ENCODE measurements at regions not wholly inside any gene's neighbourhood (a gene's known extent, or its start where the extent isn't known, plus 50 kb on each side); places are given as distances from the start of the nearest gene placed in this dataset.
A peak's percentile ranks its signal among the peaks of the same experiment; 100 is the strongest.

DNA sequence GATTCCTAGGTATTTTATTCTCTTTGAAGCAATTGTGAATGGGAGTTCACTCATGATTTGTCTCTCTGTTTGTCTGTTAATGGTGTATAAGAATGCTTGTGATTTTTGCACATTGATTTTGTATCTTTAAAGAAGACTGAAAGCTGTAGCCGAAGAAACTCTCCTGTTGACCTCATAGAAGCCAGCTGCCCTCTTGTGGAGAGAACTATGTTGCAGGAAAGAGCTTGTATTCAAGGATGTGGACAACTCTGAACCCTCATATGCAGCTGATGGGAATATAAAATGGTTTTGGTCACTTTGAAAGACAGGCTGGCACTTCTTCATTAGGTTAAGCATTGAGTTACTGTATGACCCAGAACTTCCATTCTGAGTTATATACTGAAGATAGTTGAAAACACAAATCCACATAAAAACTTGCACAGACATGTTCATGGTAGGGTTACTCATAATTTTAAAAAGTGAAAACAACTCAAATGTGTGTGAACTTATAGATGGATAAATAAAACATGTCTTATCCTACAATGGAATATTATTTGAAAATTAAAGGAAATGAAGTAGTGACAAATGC lies 65.8 kb upstream of the SLITRK6 start:
- peak; percentile 2 for DNase-seq (ENCODE audit: low read depth)
- H3K4me3 ChIP-seq (ENCODE audit: low read depth, low read length): no peak overlapping the region
- TF ChIP-seq, protein P1, sequence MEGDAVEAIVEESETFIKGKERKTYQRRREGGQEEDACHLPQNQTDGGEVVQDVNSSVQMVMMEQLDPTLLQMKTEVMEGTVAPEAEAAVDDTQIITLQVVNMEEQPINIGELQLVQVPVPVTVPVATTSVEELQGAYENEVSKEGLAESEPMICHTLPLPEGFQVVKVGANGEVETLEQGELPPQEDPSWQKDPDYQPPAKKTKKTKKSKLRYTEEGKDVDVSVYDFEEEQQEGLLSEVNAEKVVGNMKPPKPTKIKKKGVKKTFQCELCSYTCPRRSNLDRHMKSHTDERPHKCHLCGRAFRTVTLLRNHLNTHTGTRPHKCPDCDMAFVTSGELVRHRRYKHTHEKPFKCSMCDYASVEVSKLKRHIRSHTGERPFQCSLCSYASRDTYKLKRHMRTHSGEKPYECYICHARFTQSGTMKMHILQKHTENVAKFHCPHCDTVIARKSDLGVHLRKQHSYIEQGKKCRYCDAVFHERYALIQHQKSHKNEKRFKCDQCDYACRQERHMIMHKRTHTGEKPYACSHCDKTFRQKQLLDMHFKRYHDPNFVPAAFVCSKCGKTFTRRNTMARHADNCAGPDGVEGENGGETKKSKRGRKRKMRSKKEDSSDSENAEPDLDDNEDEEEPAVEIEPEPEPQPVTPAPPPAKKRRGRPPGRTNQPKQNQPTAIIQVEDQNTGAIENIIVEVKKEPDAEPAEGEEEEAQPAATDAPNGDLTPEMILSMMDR (IDR thresholded peaks at IDR 0.05; ENCODE audit: insufficient read depth, low read depth, low read length, missing control alignments): peak; percentile 27

DNA sequence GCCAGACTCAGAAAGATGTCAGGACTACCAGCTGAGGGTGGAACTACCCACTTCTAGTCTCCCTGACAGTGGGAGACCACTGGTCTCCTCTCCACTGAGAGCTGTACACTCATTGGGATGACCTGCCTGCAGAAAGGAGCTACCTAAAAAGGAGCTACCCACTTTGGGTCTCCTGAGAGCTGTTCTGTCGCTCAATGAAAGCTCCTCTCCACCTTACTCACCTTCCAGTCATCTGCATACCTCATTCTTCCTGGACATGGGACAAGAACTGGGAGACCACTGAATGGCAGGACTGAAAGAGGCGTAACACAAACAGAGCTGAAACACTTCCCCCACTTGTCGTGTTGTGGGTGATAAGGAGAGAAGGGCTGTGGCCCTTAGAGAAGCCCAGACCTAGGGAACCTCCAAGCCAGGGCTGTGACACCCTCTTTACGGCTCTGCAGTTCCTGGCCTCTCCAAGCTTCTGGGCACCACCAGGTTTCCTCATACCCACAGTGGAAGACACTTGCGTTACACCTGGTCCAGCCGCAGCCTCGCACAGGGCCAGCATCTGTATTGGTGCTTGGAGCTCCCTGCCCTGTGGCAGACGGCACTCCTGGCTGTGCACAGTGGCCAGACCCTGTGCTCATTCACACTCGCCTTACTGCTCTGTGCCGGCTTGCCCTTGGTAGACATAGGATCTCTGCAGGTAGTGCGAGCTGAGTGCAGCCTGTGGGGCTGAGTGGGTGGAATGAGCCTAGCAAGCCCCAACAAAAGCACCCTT lies 54.9 kb upstream of the SLITRK6 start:
- DNase-seq (ENCODE audit: low read depth): no peak
- TF ChIP-seq, protein P1 (IDR thresholded peaks at IDR 0.05; ENCODE audit: insufficient read depth, low read depth, low read length, missing control alignments): no peak

DNA sequence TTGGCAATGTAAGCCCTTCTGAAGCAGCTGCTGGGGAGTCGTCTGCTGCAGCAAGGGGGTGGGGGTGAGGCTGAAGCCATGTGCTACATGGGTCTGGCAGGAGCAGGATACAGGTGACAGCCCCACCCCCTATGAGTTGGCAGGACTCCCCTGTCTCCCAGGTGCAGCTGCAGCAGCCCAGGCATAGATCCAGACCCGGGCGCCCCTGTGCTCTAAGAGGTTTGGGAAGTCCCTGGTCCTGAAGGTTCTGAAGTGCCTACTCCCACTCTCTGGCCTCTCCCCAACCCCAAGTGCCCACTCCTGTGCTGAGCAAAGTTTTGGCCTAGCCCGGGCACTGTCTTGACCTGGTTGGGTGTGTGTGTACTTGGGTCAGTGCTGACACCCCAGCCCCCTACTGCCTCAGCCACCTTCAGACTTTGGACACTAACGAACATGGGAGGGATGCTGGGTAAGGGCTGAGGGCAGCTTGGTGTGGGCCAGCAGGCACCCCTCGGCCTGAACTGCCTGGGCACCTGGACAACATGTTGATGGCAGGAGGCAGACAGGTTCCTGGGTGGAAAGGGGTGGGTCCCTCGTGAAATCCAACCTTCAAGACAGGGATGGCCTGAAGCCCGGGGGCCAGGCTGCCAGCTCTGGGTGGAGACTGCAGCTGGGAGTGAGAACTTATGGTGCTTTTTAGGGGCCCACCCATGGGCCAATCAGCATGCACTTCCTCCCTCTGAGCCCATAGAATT lies 54.1 kb upstream of the SLITRK6 start:
- no peak overlapping the region for H3K4me3 ChIP-seq (ENCODE audit: low read depth, low read length)
- TF ChIP-seq, protein P1 (IDR thresholded peaks at IDR 0.05; ENCODE audit: insufficient read depth, low read depth, low read length, missing control alignments): no peak
- DNase-seq (ENCODE audit: low read depth): no peak

More for the DNA sequence above, 54.9 kb upstream of the SLITRK6 start:
- no peak overlapping the region for H3K4me3 ChIP-seq (ENCODE audit: low read depth, low read length)
